ENCODE measurements at regions not wholly inside any gene's neighbourhood (a gene's known extent, or its start where the extent isn't known, plus 50 kb on each side); places are given as distances from the start of the nearest gene placed in this dataset.

- no peak for ATAC-seq
Observed at GRCh38 chr13:73997964-73998363, 136.2 kb downstream of the KLF12 start.

DNA sequence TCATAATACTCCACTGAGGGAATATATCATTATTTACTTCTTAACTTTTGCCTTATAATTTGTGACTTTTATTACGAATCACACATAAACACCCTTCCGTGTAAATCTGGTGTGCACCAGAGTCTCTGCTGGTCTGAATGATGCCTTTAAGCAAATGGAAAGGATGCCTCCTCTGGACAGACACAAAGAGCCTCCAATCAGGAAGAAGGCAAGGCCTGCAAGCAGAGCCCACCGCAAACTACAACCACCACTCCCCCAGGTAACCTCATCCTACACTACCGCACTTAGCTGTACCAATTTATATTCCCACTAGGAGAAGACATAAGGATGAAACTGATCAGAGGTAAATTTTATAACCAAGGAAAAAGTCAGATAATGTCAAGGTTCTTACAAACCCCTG, 137.6 kb downstream of the KLF12 start:
- no peak for ATAC-seq

GRCh38 chr13:73995736-73996135, 138.5 kb downstream of the KLF12 start:
- ATAC-seq = no peak

DNA sequence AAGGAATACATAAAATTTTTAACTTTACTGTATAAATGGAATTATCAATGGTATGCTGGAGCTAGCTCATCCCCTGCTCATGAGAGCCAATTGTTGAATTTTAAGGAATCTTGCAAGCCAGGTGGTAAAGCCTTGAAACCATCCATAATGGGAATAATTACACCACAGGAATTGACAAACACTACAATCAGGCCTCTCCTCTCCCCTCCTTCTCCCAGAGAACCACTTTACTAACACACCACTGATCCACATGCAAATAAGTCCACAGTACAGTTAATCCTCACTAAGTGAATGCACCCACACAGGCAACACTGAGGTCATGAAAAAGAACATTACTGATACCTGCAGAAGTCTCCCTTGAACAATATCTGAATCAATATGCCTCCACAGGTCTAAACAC, 140.5 kb downstream of the KLF12 start:
- ATAC-seq = no peak

DNA sequence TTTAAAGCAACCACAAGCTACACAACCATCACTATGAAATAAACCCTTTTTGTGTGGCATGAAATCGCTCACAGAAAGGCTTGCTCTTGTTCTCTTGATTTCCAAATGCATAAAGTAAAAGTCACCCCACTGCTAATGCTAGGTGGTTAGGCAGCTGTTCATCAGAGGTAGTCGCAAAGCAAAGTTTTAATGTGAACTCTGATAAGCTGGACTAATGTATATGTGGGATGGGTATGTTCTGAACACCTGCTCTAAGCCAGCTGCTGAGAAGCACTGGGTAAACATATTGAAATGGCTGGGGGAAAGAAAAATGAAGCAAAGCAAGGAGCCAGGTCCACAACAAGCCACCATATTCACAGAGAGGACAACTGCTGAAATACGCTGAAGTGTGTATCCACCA, 142.3 kb downstream of the KLF12 start:
- ATAC-seq = no peak

DNA sequence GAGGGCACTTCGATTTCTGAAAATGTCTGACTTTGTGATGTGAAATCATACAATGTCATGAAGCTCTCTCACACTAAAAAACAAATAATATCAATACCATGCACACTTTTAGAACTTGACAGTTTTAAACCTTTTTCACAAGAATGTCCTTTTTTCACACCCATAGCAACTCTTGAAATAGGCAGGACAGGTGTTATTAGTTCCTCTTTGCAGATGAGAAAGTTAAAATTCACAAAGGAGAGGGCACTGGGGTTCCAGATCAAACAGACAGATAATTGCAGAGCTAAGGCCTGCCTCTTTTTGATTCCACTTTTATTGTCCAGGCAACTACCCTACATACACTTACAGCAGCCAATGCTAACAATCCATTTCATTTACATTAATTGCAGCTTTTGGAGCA, 142.8 kb downstream of the KLF12 start:
- ATAC-seq = no peak

DNA sequence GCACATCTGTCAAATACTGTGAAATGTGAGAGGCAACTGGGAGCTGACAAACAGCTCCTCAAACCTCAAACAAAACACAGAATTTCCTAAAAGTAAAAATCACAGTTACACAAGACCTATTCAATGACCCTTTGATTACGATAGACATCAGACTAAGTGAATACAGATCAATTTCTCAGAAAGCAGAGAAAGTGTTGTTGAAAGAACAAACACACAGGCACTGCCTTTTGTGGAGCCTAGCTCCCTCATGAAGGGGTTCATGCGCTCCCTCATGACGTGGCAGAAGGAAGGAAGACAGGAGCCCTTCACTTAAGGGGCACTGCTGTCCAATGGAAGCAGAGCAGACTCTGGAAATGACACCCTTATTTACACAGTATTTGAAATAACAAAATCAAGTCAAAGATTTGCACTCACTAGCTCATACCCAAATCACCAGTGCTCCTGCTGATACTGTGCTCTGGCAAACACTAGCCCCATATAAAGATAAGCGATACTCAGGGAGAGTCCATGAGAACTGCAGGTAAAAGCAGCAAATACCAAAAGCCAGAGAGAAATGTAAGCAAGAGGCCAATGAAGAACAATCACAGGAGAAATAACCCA, 144.9 kb downstream of the KLF12 start:
- no peak for ATAC-seq

DNA sequence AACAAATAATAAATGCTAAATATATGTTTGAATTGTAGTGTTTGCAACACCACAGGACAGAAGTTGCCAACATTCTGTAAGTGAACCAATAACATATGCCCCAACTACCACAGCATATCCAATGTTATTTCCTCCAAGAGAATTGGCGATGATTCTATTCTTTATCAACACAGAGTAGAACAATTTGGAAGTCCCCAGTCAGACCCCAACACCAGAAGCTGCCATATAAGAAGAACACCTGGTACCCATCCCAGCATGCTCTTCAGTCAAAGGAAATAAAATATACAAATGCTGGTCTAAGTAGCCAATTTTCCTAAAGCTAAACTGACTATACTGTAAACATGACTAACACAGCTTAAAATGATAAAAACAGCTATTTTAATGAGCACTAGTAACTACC, 145.7 kb downstream of the KLF12 start:
- no peak for ATAC-seq

- ATAC-seq = no peak
Observed at GRCh38 chr13:73987618-73988017, 146.6 kb downstream of the KLF12 start.

- ATAC-seq = peak in 1 of 2 donors; percentile 43
Observed at GRCh38 chr13:73985783-73986182, 148.4 kb downstream of the KLF12 start.

- peak; percentile 53 to 76 for ATAC-seq
Observed at GRCh38 chr13:73984949-73985691, 149.1 kb downstream of the KLF12 start.

- ATAC-seq = no peak
Observed at GRCh38 chr13:73984201-73984600, 150.0 kb downstream of the KLF12 start.

- ATAC-seq = no peak
Observed at GRCh38 chr13:73983109-73983508, 151.1 kb downstream of the KLF12 start.

DNA sequence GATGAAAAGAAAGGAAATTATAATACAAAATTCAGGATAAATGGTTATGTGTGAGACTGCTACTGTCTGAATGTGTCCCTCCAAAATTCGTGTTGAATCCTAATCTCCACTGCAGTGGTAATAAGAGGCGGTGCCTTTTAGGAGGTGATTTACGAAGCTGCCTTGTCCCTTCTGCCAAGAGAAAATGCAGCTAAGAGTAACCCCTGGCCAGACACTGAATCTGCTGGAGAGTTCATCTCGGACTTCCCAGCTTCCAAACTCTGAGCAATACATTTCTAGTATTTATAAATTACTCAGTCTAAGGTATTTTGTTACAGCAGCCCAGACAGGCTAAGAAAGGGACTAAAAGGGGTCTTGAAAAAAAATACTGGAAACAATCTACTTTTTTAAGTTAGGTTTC, 152.6 kb downstream of the KLF12 start:
- ATAC-seq = no peak

GRCh38 chr13:73975767-73976166, 158.4 kb downstream of the KLF12 start:
- ATAC-seq = no peak

- ATAC-seq = no peak
Observed at GRCh38 chr13:73974051-73974450, 160.2 kb downstream of the KLF12 start.

GRCh38 chr13:73973156-73973555, 161.0 kb downstream of the KLF12 start:
- ATAC-seq = no peak

GRCh38 chr13:73972545-73972944, 161.7 kb downstream of the KLF12 start:
- no peak for ATAC-seq

GRCh38 chr13:73971481-73971880, 162.7 kb downstream of the KLF12 start:
- ATAC-seq = no peak

DNA sequence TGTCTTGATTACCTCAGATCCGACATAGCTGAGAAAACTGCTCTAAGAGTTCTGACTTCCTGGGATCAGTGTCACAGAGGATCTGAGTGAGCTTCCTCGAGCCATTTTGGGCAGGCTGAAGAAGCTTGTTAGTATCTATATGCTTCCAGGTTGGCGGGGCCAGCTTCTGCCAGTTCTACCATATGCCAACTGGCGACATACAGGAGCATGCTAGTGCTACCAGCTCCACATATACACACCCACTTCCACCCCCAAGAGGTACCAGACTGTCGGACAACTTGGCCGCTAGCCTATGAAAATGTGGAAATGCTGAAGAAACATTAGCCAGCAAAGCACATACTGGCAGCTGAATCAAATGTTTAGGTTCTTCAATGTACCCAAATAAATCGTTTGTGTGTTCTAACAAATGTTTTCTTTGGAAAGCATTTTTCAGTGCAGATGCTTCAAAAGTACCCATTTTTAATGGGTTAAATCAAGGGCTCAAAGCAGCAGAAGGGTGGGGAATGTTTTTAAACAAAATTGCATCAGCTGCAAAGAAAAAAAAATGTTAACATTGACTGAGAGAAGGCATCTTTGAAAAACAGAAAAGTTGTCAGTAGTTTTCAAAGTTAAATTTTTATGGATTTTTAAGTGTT, 163.7 kb downstream of the KLF12 start:
- no peak for ATAC-seq

GRCh38 chr13:73967397-73968165, 166.6 kb downstream of the KLF12 start:
- ATAC-seq = peak; percentile 63 to 73

GRCh38 chr13:73966331-73966730, 167.9 kb downstream of the KLF12 start:
- ATAC-seq = no peak

GRCh38 chr13:73962284-73962683, 171.9 kb downstream of the KLF12 start:
- no peak for ATAC-seq
